ENCODE measurements at regions not wholly inside any gene's neighbourhood (a gene's known extent, or its start where the extent isn't known, plus 50 kb on each side); places are given as distances from the start of the nearest gene placed in this dataset.
"Not testable (repeated sequence)": the region's sequence is repeated elsewhere in the genome, so short reads cannot be mapped to it uniquely, and the experiment has no call there.

DNA sequence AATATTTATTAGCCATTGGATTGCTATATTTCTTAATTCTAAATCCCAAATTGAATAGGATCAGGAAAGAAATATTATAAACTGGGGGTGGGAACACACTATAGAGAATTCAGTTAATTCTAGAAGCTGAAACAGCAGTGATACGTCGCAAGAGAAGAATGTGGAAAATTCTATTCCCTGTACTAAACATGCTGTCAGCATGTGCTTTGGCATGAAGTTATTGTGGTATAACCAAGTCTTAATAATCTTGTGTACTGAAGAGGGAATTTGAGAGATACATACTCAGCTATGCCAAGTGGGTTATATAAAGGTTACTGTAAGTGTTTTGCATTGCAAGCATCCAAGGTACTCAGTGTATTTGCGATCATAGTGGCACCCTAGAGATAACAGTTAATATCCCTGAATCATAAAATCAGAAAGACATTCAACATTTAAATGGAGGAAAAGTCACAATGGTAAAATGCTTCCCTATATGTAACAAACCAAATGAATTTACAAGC, 1492.9 kb upstream of the C9orf72 start:
- no peaks in the 10 kb centered on the region for H3K4me1 Mint-ChIP-seq
- no peak overlapping the region for H3K27ac Mint-ChIP-seq
- CTCF ChIA-PET: no interaction called here
- no peaks in the 10 kb centered on the region for H3K36me3 Mint-ChIP-seq
- DNase-seq: no peak
- H3K9me3 Mint-ChIP-seq: no peaks in the 10 kb centered on the region
- no peaks in the 10 kb centered on the region for H3K27me3 Mint-ChIP-seq
- no peak overlapping the region for H3K4me3 Mint-ChIP-seq

DNA sequence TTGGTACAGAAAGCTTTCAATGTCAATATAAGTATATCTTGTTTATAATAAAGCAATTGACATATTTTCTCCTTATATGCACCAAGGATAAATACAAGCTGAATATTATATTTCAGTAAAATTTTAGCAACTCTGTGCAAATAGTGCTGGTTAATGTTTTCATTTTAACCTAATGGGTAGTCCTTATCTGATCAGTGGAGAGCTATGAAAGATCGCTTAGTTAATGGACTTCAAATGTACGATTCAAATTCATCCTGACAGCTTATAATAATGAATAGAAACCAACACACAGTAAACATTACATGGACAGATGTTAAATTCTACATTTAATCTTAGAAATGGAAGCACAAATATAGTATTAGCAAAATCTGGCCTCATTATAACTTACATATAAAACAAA, 1495.2 kb upstream of the C9orf72 start:
- CTCF ChIA-PET: no interaction called here
- H3K27me3 Mint-ChIP-seq: no peaks in the 10 kb centered on the region
- H3K27ac Mint-ChIP-seq: no peak overlapping the region
- H3K4me3 Mint-ChIP-seq: no peak overlapping the region
- H3K4me1 Mint-ChIP-seq: no peaks in the 10 kb centered on the region
- no peak for DNase-seq
- H3K36me3 Mint-ChIP-seq: no peaks in the 10 kb centered on the region
- H3K9me3 Mint-ChIP-seq: no peaks in the 10 kb centered on the region

DNA sequence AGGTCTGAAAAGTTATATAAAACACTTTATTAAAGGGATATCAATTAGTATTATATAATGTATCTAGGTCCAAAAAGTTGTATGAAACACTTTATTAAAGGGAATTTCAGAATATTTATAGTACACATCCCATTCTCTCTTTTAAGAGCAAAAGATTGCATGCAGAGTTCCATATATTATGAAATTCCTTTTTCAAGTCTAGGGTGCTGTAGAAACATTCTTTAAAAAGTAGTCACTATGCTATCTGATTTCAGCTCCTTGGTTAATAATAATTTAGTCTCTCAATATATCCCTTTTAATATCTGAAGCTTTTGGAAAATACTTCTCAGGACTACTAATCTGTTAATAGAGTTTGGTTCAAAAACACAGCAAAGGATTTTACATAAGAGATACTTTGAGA, 1496.1 kb upstream of the C9orf72 start:
- DNase-seq: no peak
- CTCF ChIA-PET: no interaction called here
- no peak overlapping the region for H3K4me3 Mint-ChIP-seq
- no peaks in the 10 kb centered on the region for H3K36me3 Mint-ChIP-seq
- H3K27ac Mint-ChIP-seq: no peak overlapping the region
- no peaks in the 10 kb centered on the region for H3K4me1 Mint-ChIP-seq
- H3K9me3 Mint-ChIP-seq: no peaks in the 10 kb centered on the region
- no peaks in the 10 kb centered on the region for H3K27me3 Mint-ChIP-seq

DNA sequence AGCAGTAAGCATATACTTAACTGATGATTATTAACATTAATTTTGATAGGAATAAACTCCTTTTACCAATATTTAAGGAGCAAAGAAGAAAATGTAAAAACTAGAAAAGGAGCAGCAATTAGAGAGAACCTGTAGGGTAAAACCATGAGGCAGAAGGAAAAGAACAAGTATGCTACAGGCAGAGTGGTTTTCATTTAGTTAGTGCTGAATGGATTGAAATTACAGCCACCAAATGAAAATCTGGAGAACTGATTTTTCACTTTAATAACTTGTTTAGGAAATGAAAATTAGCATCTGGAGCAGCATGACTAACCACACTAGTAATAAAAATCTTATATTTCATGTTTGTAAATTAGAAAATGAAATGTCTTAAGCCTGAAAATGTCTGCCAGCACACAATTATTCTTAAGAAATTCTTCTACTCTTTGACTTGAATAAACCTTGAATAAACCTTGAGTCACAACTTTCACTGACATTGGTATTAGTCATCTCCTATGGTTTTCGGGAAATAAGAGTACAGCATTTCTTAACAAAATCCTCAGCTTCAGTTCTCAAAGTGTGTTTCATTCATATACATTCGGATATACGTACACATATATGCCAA, 1504.9 kb upstream of the C9orf72 start:
- DNase-seq: no peak
- no peaks in the 10 kb centered on the region for H3K27me3 Mint-ChIP-seq
- H3K9me3 Mint-ChIP-seq: peaks cover 6% of the 10 kb centered on the region
- no peak overlapping the region for H3K4me3 Mint-ChIP-seq
- CTCF ChIA-PET: no interaction called here
- H3K27ac Mint-ChIP-seq: no peak overlapping the region
- no peaks in the 10 kb centered on the region for H3K36me3 Mint-ChIP-seq
- H3K4me1 Mint-ChIP-seq: no peaks in the 10 kb centered on the region

DNA sequence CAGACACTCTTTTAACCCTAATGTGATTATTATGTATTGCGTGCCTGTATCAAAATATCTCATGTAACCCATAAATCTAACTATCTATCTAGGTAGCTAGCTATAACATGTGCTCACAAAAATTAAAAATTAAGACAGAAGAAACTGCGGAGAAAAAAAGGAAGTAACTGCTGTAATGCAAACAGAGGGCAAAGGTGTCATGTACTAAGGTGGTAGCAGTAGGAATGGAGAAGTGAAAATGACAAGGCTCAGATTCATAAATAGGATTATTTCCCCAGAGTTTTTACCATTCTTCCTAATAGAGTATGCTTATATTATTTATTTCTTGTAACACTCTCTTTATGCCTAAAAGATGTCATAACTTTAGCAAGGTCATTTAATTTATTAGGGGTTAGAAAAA, 1527.5 kb upstream of the C9orf72 start:
- no peak for DNase-seq
- Mint-ChIP-seq H3K36me3 (no peaks in the 10 kb centered on the region), H3K4me3 (no peak overlapping the region), H3K9me3 (peaks cover 2% of the 10 kb centered on the region), H3K27me3 (no peaks in the 10 kb centered on the region), H3K27ac (no peak overlapping the region), H3K4me1 (no peaks in the 10 kb centered on the region)
- CTCF ChIA-PET: no interaction called here

DNA sequence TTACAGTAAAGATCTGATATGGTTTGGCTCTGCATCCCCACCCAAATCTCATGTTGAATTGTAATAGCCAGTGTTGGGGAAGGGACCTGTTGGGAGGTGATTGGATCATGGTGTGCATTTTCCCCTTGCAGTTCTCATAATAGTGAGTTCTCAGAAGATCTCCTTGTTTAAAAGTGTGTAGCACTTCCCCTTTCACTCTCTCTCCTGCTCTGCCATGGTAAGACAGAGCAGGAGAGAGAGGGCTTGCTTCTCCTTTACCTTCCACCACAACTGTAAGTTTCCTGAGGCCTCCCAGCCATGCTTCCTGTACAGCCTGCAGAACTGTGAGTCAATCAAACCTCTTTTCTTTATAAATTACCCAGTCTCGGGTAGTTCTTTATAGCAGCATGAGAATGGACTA, 1530.9 kb upstream of the C9orf72 start:
- DNase-seq, H3K9me3 Mint-ChIP-seq, H3K4me3 Mint-ChIP-seq, H3K36me3 Mint-ChIP-seq, CTCF ChIA-PET, H3K27ac Mint-ChIP-seq, H3K27me3 Mint-ChIP-seq, H3K4me1 Mint-ChIP-seq: not testable (repeated sequence)

DNA sequence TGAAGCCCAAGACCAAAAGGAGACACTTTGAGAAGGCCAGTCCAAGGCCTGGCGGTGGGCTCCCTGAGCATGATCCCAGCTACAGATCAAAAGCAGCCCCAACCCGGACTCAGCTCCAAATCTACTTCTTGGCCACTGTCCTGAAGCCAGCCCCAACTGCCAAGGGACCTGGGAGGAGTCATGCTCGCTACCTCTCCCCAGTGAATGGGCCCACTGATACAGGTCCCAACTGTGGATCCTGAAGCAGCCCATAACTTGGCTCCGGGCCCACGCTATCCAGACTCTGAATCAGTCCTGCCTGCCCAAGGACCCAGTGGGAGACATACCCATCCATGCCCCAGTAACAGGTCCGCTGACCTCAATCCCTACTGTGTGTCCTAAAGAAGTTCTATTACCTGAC, 1545.3 kb upstream of the C9orf72 start:
- Mint-ChIP-seq H3K4me1 (no peaks in the 10 kb centered on the region), H3K4me3 (no peak overlapping the region), H3K36me3 (no peaks in the 10 kb centered on the region), H3K27me3 (no peaks in the 10 kb centered on the region), H3K27ac (no peak overlapping the region), H3K9me3 (peaks cover 3% of the 10 kb centered on the region)
- CTCF ChIA-PET: no interaction called here
- DNase-seq: no peak

DNA sequence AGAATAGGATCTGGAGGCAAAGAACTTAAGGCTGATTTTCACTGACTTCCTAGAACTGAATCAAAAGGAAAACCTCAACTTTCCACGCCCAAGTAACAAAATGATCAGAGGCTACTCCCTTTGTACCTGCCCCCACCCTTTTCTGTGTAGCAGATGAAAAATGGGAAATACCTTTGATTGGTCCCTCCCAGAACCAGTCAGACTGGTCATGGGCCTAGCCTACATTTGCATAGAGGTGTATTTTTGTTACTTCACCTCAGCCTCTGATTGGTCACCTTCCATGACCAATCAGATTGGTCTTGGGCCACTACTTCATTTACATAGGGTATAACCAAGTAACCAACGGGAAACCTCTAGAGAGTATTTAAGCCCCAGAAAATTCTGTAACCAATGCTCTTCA, 1553.5 kb upstream of the C9orf72 start:
- no peak overlapping the region for H3K27ac Mint-ChIP-seq
- no peaks in the 10 kb centered on the region for H3K36me3 Mint-ChIP-seq
- no peaks in the 10 kb centered on the region for H3K4me1 Mint-ChIP-seq
- no peak overlapping the region for H3K4me3 Mint-ChIP-seq
- CTCF ChIA-PET: no interaction called here
- peaks cover 26% of the 10 kb centered on the region for H3K9me3 Mint-ChIP-seq
- no peak for DNase-seq
- H3K27me3 Mint-ChIP-seq: no peaks in the 10 kb centered on the region

DNA sequence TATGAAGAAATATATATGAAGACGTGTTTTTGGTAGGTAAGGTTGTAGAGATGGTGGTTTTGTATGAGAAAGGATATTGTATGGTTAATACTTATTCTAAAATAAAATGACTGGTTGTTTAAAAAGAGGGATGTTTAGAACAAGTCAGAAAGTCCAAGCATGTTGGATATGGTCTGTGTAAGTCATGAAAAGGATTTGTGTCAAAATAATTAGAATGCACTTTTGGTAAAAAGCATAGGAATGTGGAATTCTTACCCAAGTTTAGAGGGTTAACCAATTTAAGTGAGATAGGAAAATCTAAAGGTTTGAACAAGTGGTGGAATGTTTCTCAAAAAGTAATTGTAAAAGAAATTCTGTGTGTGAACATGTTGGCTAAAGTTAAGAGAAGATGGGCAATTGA, 1556.5 kb upstream of the C9orf72 start:
- no peak for DNase-seq
- Mint-ChIP-seq H3K27ac (no peak overlapping the region), H3K36me3 (no peaks in the 10 kb centered on the region), H3K4me1 (no peaks in the 10 kb centered on the region), H3K27me3 (no peaks in the 10 kb centered on the region), H3K9me3 (peaks cover 26% of the 10 kb centered on the region), H3K4me3 (no peak overlapping the region)
- CTCF ChIA-PET: no interaction called here

DNA sequence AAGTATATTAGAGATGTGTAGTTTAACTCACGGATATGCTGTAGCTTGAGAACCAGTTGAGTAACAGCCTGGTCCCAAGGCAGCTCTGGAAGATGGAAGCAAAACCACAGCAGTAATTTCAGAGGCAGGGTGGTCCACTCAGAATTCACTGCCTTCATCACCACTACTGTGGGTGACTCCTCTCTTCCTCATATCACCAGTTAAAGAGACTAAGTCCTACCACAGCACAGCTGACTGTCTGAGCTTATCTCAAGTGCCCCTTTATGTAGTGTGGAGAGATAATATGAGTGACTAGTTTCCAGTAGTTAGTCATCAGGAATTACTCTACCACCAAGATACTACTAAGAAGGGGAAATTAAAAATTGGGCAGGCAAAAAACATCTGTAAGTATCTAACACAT, 1571.2 kb upstream of the C9orf72 start:
- DNase-seq: no peak
- Mint-ChIP-seq H3K4me1 (no peaks in the 10 kb centered on the region), H3K27ac (no peak overlapping the region), H3K4me3 (no peak overlapping the region), H3K36me3 (no peaks in the 10 kb centered on the region), H3K9me3 (peaks cover 4% of the 10 kb centered on the region), H3K27me3 (no peaks in the 10 kb centered on the region)
- CTCF ChIA-PET: no interaction called here

DNA sequence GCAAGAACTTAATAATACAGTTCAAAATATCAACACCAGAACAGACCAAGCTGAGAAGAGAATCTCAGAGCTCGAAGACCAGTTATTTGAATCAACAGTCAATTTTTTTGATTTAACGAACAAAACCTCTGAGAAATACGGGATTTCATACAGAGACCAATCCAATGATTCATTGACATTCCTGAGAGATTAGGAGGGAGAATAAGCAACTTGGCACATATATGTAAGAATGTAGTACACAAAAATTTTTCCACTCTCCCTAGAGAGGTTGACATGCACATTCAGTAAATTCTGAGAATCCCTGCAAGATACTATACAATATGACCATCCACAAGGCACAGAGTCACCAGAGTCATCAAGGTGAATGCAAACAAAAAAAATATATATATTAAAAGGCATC, 1577.3 kb upstream of the C9orf72 start:
- CTCF ChIA-PET: no interaction called here
- Mint-ChIP-seq H3K36me3 (no peaks in the 10 kb centered on the region), H3K27ac (no peak overlapping the region), H3K9me3 (no peaks in the 10 kb centered on the region), H3K4me3 (no peak overlapping the region), H3K4me1 (no peaks in the 10 kb centered on the region), H3K27me3 (no peaks in the 10 kb centered on the region)
- no peak for DNase-seq

DNA sequence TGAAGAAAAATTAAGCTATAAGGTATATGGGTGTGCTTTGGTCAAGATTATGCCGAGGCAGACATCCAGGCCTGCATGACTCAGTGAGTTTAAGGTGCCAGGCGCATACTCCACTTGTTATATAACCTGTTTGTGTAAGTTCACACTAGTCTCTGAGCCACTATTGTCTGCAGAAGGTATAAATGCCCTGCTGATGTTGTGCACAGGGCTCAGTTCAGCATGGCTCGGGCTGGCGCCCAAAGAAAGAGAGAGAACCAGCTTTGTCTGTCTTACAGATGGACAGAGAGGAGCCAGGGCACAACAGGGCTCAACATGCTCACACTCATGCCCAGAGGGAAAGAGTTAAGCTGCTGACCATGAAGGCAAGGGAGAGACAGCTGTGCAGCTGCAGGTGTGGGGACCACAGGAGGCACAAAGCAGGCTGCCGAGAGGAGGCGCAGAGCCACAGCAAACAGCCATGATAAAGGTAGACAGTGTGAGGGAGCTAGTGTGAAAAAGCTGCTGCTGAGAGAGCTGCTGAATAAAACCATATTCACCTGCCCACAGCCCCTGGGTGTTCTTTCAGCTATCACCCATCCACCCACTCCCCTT, 1587.6 kb upstream of the C9orf72 start:
- no peak for DNase-seq
- H3K27me3 Mint-ChIP-seq: no peaks in the 10 kb centered on the region
- CTCF ChIA-PET: interaction anchor here (0.6 kb wide), 1 partner anchor 1658 kb away, joined by 3 read pairs; no protein-coding TSS in a partner anchor
- no peaks in the 10 kb centered on the region for H3K9me3 Mint-ChIP-seq
- H3K36me3 Mint-ChIP-seq: no peaks in the 10 kb centered on the region
- no peak overlapping the region for H3K27ac Mint-ChIP-seq
- no peaks in the 10 kb centered on the region for H3K4me1 Mint-ChIP-seq
- H3K4me3 Mint-ChIP-seq: no peak overlapping the region

DNA sequence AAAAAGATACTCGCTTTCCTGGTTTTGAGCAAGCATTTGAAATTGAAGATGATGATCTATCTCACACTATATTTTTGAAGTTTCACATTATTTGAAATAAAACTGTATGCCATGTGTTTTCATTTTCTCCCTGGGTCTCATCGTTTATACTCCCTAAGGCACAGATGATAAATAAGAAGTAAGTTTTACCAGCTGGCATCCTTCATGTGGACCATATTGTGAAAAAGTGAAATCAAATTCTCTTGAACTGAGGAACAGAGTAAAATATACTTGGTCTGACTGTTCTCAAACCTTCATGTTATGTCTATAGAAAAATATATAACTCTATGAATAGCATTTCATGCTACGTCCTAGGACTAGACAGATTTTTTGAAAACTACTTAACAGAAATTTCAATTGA, 1600.9 kb upstream of the C9orf72 start:
- H3K4me1 Mint-ChIP-seq: no peaks in the 10 kb centered on the region
- H3K36me3 Mint-ChIP-seq: no peaks in the 10 kb centered on the region
- H3K4me3 Mint-ChIP-seq: no peak overlapping the region
- H3K27ac Mint-ChIP-seq: no peak overlapping the region
- H3K27me3 Mint-ChIP-seq: no peaks in the 10 kb centered on the region
- no peaks in the 10 kb centered on the region for H3K9me3 Mint-ChIP-seq
- DNase-seq: no peak
- CTCF ChIA-PET: no interaction called here

DNA sequence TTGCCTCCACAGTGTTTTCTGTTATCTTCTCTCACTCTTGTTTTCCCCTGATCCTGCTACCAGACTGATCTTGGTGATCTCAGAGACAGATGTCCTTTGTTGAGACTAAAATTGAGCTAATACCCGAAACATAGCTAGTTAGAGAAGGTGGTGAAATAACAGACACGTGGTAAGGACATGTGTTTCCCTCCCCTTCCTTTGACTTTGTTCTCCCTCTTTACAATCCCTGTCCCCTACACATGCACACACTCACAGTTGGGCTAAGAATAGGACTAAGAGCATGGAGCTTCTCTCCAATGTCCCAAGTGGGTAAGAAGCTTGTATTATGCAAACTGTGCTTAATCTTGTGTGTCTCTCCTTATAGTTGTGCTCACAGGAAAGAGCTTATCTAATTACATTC, 1603.0 kb upstream of the C9orf72 start:
- CTCF ChIA-PET: no interaction called here
- no peaks in the 10 kb centered on the region for H3K27me3 Mint-ChIP-seq
- no peak overlapping the region for H3K4me3 Mint-ChIP-seq
- no peak overlapping the region for H3K27ac Mint-ChIP-seq
- H3K9me3 Mint-ChIP-seq: no peaks in the 10 kb centered on the region
- no peaks in the 10 kb centered on the region for H3K4me1 Mint-ChIP-seq
- H3K36me3 Mint-ChIP-seq: no peaks in the 10 kb centered on the region
- DNase-seq: no peak

DNA sequence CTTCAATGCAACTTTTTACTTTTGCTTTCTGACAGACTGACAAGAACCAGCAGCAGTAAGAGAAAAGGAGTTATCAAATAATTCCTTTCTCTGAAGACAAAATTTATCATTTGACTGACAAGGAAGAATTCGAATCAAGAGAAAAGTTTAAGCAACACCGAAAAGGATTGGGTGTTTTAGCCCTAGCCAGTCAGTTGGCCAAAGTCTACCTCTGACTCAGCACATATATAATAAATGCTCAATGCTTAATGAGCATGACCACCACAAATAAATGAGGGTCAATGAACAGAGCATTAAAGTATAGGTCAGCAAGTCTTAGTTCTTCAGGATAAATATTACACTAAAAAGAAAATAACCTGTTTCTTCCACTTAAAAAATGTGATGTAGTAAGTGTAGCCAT, 1603.5 kb upstream of the C9orf72 start:
- H3K4me1 Mint-ChIP-seq: no peaks in the 10 kb centered on the region
- no peak overlapping the region for H3K27ac Mint-ChIP-seq
- no peaks in the 10 kb centered on the region for H3K27me3 Mint-ChIP-seq
- no peak for DNase-seq
- CTCF ChIA-PET: no interaction called here
- no peaks in the 10 kb centered on the region for H3K36me3 Mint-ChIP-seq
- no peaks in the 10 kb centered on the region for H3K9me3 Mint-ChIP-seq
- H3K4me3 Mint-ChIP-seq: no peak overlapping the region

DNA sequence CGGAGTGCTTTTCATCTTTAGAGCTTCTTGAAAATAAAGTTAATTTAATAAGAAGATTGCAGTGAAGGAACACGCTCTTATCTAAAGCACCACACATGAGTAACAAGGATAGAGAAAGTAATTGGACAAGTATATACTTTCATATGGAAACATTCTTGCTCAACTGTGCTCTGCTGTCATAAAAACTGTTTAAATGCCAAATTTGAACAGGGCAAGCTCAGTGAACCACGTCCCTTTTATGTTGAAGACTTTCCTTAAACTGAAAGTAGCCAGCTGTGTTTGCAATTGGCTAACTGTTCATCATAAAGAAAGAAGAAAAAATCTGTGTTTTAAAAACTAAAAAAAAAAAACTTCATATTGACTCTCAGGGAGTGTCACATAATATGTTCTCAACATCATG, 1610.7 kb upstream of the C9orf72 start:
- H3K27me3 Mint-ChIP-seq: no peaks in the 10 kb centered on the region
- no peak overlapping the region for H3K4me3 Mint-ChIP-seq
- H3K9me3 Mint-ChIP-seq: no peaks in the 10 kb centered on the region
- H3K27ac Mint-ChIP-seq: no peak overlapping the region
- no peak for DNase-seq
- CTCF ChIA-PET: no interaction called here
- H3K4me1 Mint-ChIP-seq: no peaks in the 10 kb centered on the region
- no peaks in the 10 kb centered on the region for H3K36me3 Mint-ChIP-seq

Measured in activated naive CD4-positive, alpha-beta T cell treated with anti-CD3 and anti-CD28 coated beads, Interleukin-2, amount 10 ng/mL, durations not matched to agents 7 days and 5 days (primary cell).